Cortex of kidney (tissue), 1 donor: ENCODE measurements at regions not wholly inside any gene's neighbourhood (a gene's known extent, or its start where the extent isn't known, plus 50 kb on each side); places are given as distances from the start of the nearest gene placed in this dataset.

Experiments used
- DNase-seq: peaks from one replicate; lab custom pipeline; 2025; lab: John Stamatoyannopoulos, UW

- DNase-seq, result no peak
Observed at GRCh38 chr1:234975941-234976860, 152.4 kb downstream of the TOMM20 start.

GRCh38 chr1:234975122-234975940, 153.3 kb downstream of the TOMM20 start:
- no peak for DNase-seq

- DNase-seq, result no peak
Observed at GRCh38 chr1:234973426-234974250, 155.0 kb downstream of the TOMM20 start.

GRCh38 chr1:234972411-234973191, 156.0 kb downstream of the TOMM20 start:
- DNase-seq, result no peak

GRCh38 chr1:234971586-234972297, 156.9 kb downstream of the TOMM20 start:
- no peak for DNase-seq

GRCh38 chr1:234970731-234971476, 157.7 kb downstream of the TOMM20 start:
- DNase-seq, result no peak

- no peak for DNase-seq
Observed at GRCh38 chr1:234970401-234970730, 158.3 kb downstream of the TOMM20 start.

- DNase-seq, result no peak
Observed at GRCh38 chr1:234969581-234970400, 158.8 kb downstream of the TOMM20 start.

- DNase-seq, result no peak
Observed at GRCh38 chr1:234969011-234969441, 159.6 kb downstream of the TOMM20 start.

GRCh38 chr1:234968451-234968850, 160.2 kb downstream of the TOMM20 start:
- no peak for DNase-seq

GRCh38 chr1:234967121-234967520, 161.5 kb downstream of the TOMM20 start:
- DNase-seq, result no peak

- DNase-seq, result no peak
Observed at GRCh38 chr1:234965111-234965510, 163.5 kb downstream of the TOMM20 start.

- DNase-seq, result no peak
Observed at GRCh38 chr1:234963904-234964702, 164.5 kb downstream of the TOMM20 start.

GRCh38 chr1:234963180-234963903, 165.3 kb downstream of the TOMM20 start:
- no peak for DNase-seq

GRCh38 chr1:234962340-234962989, 166.2 kb downstream of the TOMM20 start:
- DNase-seq, result no peak

GRCh38 chr1:234961456-234962339, 166.9 kb downstream of the TOMM20 start:
- no peak for DNase-seq
